GM21529 (cell line): ENCODE measurements at regions not wholly inside any gene's neighbourhood (a gene's known extent, or its start where the extent isn't known, plus 50 kb on each side); places are given as distances from the start of the nearest gene placed in this dataset.

ENCODE experiments used
- ATAC-seq: cut with Tn5 transposase; IDR thresholded peaks from one replicate; pipeline ENCODE4 v1.9.1; 2021; ENCODE audit not compliant: unreplicated experiment

GRCh38 chr16:72523087-72523486 is 351.1 kb upstream of the PMFBP1 start:
- no peak for ATAC-seq

- ATAC-seq = no peak
These were observed 345.2 kb upstream of the PMFBP1 start for GRCh38 chr16:72517154-72517553.

- no peak for ATAC-seq
These were observed 339.2 kb upstream of the PMFBP1 start for GRCh38 chr16:72511171-72511570.

GRCh38 chr16:72508191-72508590 is 336.2 kb upstream of the PMFBP1 start:
- no peak for ATAC-seq

- ATAC-seq = no peak
These were observed 330.6 kb upstream of the PMFBP1 start for GRCh38 chr16:72502594-72503005.

- ATAC-seq = peak; percentile 88
These were observed 330.0 kb upstream of the PMFBP1 start for GRCh38 chr16:72501739-72502593.

GRCh38 chr16:72500545-72500944 is 328.6 kb upstream of the PMFBP1 start:
- no peak for ATAC-seq

- no peak for ATAC-seq
These were observed 321.9 kb upstream of the PMFBP1 start for GRCh38 chr16:72493716-72494415.

- no peak for ATAC-seq
These were observed 315.3 kb upstream of the PMFBP1 start for GRCh38 chr16:72487283-72487682.

GRCh38 chr16:72482695-72483094 is 310.7 kb upstream of the PMFBP1 start:
- no peak for ATAC-seq

- ATAC-seq = no peak
These were observed 309.5 kb upstream of the PMFBP1 start for GRCh38 chr16:72481419-72481818.

- ATAC-seq = no peak
These were observed 309.0 kb upstream of the PMFBP1 start for GRCh38 chr16:72480911-72481310.

- no peak for ATAC-seq
These were observed 303.7 kb upstream of the PMFBP1 start for GRCh38 chr16:72475688-72476087.

GRCh38 chr16:72474501-72475123 is 302.7 kb upstream of the PMFBP1 start:
- ATAC-seq = no peak

- ATAC-seq = no peak
These were observed 301.7 kb upstream of the PMFBP1 start for GRCh38 chr16:72473631-72474030.

- no peak for ATAC-seq
These were observed 299.5 kb upstream of the PMFBP1 start for GRCh38 chr16:72471317-72471924.

GRCh38 chr16:72470541-72470940 is 298.6 kb upstream of the PMFBP1 start:
- no peak for ATAC-seq

- ATAC-seq = no peak
These were observed 298.0 kb upstream of the PMFBP1 start for GRCh38 chr16:72469932-72470331.

- no peak for ATAC-seq
These were observed 296.6 kb upstream of the PMFBP1 start for GRCh38 chr16:72468582-72468981.

- no peak for ATAC-seq
These were observed 295.3 kb upstream of the PMFBP1 start for GRCh38 chr16:72467157-72467759.
